ENCODE measurements at regions not wholly inside any gene's neighbourhood (a gene's known extent, or its start where the extent isn't known, plus 50 kb on each side); places are given as distances from the start of the nearest gene placed in this dataset.

DNA sequence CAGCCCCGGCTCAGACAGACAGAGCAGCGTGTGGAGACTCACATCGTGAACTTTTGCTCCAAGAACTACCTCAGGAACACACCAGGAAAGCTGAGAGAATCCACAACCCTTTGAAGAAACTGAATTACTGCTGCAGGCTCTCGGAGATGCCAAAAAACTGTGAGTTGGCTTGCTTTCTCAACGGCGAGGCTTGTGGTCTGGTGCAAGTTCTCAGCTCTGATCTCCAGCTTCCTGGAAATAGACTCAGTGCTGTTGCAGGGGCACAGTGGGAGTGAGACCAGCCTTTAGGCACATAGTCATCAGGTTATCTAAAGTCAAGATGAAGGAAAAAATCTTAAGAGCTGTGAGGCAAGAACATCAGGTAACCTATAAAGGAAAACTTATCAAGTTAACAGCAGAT is 273.7 kb upstream of the LRATD1 start:
- Mint-ChIP-seq H3K4me1 (ENCODE audit: low read depth) (no peaks in the 10 kb centered on the region), H3K27ac (no peak overlapping the region), H3K36me3 (ENCODE audit: low read depth) (no peaks in the 10 kb centered on the region), H3K4me3 (no peak overlapping the region), H3K9me3 (peaks cover 7% of the 10 kb centered on the region), H3K27me3 (ENCODE audit: low read depth) (no peaks in the 10 kb centered on the region)
- intact Hi-C loops (cut with micrococcal nuclease), result no loop called here
- CTCF ChIA-PET, result no interaction called here
- DNase-seq, result no peak

DNA sequence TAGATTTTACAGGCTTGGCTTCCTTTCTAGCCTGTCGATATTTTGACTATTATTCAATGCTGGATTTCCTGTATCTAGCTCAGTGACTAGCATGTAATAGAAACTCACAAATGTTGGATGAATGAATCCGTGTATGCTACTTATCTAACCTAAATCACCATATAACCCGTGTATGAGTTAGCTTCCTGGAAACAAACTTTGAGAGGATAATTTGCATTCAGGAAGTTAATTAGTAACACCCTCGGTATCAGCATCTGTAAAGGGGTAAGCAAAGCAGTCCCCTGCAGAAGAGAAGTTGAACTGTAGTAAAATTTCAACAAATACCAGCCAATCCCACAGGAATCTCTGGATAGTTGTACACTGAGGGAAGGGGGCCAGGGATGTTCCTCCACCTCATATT is 269.4 kb upstream of the LRATD1 start:
- H3K4me1 Mint-ChIP-seq (ENCODE audit: low read depth), result no peaks in the 10 kb centered on the region
- intact Hi-C loops (cut with micrococcal nuclease), result no loop called here
- H3K27me3 Mint-ChIP-seq (ENCODE audit: low read depth), result no peaks in the 10 kb centered on the region
- CTCF ChIA-PET, result no interaction called here
- H3K4me3 Mint-ChIP-seq, result no peak overlapping the region
- no peak for DNase-seq
- no peak overlapping the region for H3K27ac Mint-ChIP-seq
- peaks cover 5% of the 10 kb centered on the region for H3K9me3 Mint-ChIP-seq
- no peaks in the 10 kb centered on the region for H3K36me3 Mint-ChIP-seq (ENCODE audit: low read depth)

DNA sequence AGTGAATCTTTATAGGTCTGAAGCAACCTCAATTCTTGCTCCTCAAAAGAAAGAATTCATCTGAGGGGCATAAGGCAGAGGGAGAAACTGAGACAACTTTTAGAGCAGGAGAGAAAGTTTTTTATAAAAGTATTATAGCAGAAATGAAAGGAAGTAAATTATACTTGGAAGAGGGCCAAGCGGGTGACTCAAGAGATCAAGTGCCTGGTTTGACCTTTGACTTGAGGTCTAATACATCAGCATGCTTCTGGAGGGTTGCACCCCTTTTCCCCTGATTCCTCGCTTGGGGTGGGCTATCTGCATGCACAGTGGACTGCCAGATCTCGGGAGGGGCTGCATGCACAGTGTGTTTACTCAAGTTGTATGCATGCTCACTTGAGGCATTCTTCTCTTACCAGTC is 268.5 kb upstream of the LRATD1 start:
- H3K27me3 Mint-ChIP-seq (ENCODE audit: low read depth), result no peaks in the 10 kb centered on the region
- CTCF ChIA-PET, result no interaction called here
- H3K36me3 Mint-ChIP-seq (ENCODE audit: low read depth), result no peaks in the 10 kb centered on the region
- intact Hi-C loops (cut with micrococcal nuclease), result no loop called here
- no peaks in the 10 kb centered on the region for H3K4me1 Mint-ChIP-seq (ENCODE audit: low read depth)
- H3K4me3 Mint-ChIP-seq, result no peak overlapping the region
- H3K27ac Mint-ChIP-seq, result no peak overlapping the region
- peaks cover 5% of the 10 kb centered on the region for H3K9me3 Mint-ChIP-seq
- DNase-seq, result no peak

DNA sequence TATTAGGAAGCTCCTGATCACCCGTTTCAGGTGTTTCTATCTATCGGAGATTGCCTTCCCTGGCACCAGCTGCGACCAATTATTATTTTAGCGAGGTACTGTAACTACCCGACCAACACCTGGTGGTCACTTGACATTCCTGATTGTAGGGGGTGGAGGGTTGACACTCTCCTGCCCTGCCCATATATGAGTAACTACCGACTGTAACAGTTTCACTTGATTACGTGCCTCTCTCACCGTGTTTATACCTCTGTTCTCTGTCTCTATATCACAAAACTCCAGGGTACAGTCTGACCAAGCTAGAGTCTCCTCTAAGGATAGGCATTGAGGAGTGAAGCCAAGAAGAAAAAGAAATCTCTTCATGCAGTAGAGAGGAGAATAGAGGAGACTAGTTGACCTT is 268.0 kb upstream of the LRATD1 start:
- DNase-seq, result no peak
- H3K27me3 Mint-ChIP-seq (ENCODE audit: low read depth), result no peaks in the 10 kb centered on the region
- peaks cover 5% of the 10 kb centered on the region for H3K9me3 Mint-ChIP-seq
- H3K27ac Mint-ChIP-seq, result no peak overlapping the region
- intact Hi-C loops (cut with micrococcal nuclease), result no loop called here
- H3K4me1 Mint-ChIP-seq (ENCODE audit: low read depth), result no peaks in the 10 kb centered on the region
- H3K4me3 Mint-ChIP-seq, result no peak overlapping the region
- CTCF ChIA-PET, result no interaction called here
- no peaks in the 10 kb centered on the region for H3K36me3 Mint-ChIP-seq (ENCODE audit: low read depth)

DNA sequence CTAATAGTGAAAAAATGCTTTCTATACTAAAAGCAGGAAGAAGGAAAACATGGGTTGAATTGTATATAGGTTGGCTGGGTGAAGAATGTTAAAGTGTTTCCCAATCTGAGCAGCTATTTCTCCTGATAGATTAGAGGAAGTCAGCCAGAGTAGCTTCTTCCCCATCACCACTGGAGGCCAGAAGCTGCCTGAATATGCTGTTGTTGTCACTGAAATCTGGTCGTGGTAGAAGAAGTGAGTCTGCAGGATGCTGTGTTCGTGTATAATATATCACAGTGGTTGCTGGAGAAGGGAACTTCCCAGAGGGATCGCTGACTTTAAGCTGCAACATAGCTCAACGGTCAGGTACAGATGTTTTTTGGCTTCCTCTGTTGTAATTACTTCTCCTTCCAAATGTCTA is 247.5 kb upstream of the LRATD1 start:
- DNase-seq, result no peak
- intact Hi-C loops (cut with micrococcal nuclease), result no loop called here
- Mint-ChIP-seq H3K27ac (no peak overlapping the region), H3K36me3 (ENCODE audit: low read depth) (no peaks in the 10 kb centered on the region), H3K27me3 (ENCODE audit: low read depth) (no peaks in the 10 kb centered on the region), H3K4me1 (ENCODE audit: low read depth) (no peaks in the 10 kb centered on the region), H3K4me3 (no peak overlapping the region), H3K9me3 (peaks cover 2% of the 10 kb centered on the region)
- CTCF ChIA-PET, result interaction anchor here (0.6 kb wide), 1 partner anchor 1128 kb away, joined by 4 read pairs; no protein-coding TSS in a partner anchor

DNA sequence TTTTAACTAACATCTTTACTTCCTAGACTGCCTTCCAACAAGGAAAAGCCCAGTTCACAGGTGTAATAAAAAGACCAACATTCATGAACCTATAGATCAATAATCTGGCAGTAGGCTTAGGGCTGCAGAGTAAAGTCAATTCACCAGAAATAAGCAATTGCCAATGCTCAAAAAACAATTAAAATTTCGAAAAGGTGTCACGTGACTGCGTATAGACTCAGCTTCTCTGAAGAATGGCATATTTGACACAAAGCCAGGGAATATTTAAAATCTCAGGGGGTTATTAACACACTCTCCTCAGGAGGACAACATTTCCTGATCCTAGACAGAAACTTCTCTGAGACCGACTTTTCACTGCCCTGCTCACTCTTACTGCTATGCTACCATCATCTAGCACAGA is 245.2 kb upstream of the LRATD1 start:
- H3K4me3 Mint-ChIP-seq, result no peak overlapping the region
- H3K27me3 Mint-ChIP-seq (ENCODE audit: low read depth), result peaks cover 2% of the 10 kb centered on the region
- no peaks in the 10 kb centered on the region for H3K36me3 Mint-ChIP-seq (ENCODE audit: low read depth)
- no peaks in the 10 kb centered on the region for H3K9me3 Mint-ChIP-seq
- no peak overlapping the region for H3K27ac Mint-ChIP-seq
- intact Hi-C loops (cut with micrococcal nuclease), result no loop called here
- DNase-seq, result no peak
- CTCF ChIA-PET, result no interaction called here
- H3K4me1 Mint-ChIP-seq (ENCODE audit: low read depth), result no peaks in the 10 kb centered on the region

DNA sequence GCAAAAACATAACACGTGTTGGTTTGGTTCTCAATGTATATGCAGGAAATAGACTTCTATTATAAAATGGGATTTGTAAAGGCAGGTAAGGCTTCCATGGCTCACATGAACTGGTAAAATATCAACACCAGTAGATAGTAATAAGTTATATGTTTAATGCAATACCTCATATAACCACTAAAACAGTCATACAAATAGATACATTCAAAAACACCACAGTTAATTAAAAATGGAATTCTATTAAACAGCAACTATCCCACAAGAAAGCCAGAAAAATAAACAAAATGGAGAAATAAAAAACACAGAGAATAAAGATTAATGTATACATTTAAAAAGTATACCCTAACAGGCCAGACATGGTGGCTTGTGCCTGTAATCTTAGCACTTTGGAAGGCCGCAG is 243.8 kb upstream of the LRATD1 start:
- CTCF ChIA-PET, result no interaction called here
- DNase-seq, result no peak
- Mint-ChIP-seq H3K27me3 (ENCODE audit: low read depth) (peaks cover 2% of the 10 kb centered on the region), H3K27ac (no peak overlapping the region), H3K4me3 (no peak overlapping the region), H3K36me3 (ENCODE audit: low read depth) (no peaks in the 10 kb centered on the region), H3K9me3 (no peaks in the 10 kb centered on the region), H3K4me1 (ENCODE audit: low read depth) (no peaks in the 10 kb centered on the region)
- intact Hi-C loops (cut with micrococcal nuclease), result no loop called here

DNA sequence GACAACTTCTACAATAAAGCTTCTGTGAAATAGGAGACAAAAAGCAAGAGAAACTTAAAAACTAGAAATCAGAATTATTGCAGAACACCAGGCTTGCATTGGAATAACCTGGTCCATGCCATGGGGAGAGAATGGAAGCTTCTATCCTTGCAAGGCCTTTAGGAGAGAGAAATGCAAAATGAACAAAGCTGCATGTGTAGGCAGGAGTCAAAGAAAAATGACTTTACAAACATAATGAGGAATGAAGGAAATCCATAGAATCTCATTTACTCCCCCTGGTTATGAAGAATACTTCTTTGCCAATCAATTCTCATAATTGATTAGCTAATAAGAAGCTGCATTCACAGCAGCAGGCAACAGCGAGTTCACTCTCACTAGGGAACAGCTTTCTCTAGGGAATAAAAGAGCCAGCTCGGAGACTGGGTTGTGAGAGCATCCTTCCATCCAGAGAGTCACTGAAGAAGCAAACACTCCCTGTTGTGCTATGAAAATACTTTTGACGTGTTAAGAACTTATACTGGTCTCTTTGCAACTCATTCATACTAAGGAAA is 235.9 kb upstream of the LRATD1 start:
- Mint-ChIP-seq H3K27ac (no peak overlapping the region), H3K4me3 (no peak overlapping the region)

DNA sequence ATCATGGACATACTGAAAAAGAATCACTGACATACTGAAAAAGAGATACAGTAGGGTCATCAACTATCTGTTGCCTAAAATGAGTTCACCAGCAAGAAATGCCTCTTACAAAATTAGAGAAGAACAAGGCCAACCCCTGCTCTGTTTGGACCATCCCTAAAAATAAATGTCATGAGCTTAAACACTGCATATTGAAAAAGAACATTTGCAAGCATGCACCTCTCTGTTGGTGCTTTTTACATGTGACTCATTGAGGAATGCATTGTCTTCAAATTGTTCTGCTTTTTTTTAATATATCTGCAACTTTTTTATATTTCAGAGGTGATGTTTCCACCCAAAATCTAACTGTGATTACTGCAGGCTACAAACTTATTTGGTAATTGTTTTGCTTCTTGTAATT is 233.9 kb upstream of the LRATD1 start:
- Mint-ChIP-seq H3K9me3 (no peaks in the 10 kb centered on the region), H3K27me3 (ENCODE audit: low read depth) (no peaks in the 10 kb centered on the region), H3K4me3 (no peak overlapping the region), H3K27ac (no peak overlapping the region), H3K4me1 (ENCODE audit: low read depth) (no peaks in the 10 kb centered on the region), H3K36me3 (ENCODE audit: low read depth) (no peaks in the 10 kb centered on the region)
- CTCF ChIA-PET, result interaction anchor here (0.7 kb wide), 1 partner anchor 80 kb away, joined by 3 read pairs; no protein-coding TSS in a partner anchor
- intact Hi-C loops (cut with micrococcal nuclease), result no loop called here
- no peak for DNase-seq

More for the DNA sequence above, 235.9 kb upstream of the LRATD1 start:
- H3K36me3 Mint-ChIP-seq (ENCODE audit: low read depth), result no peaks in the 10 kb centered on the region
- no peaks in the 10 kb centered on the region for H3K4me1 Mint-ChIP-seq (ENCODE audit: low read depth)
- H3K27me3 Mint-ChIP-seq (ENCODE audit: low read depth), result no peaks in the 10 kb centered on the region
- no peaks in the 10 kb centered on the region for H3K9me3 Mint-ChIP-seq
- CTCF ChIA-PET, result no interaction called here
- DNase-seq, result no peak
- intact Hi-C loops (cut with micrococcal nuclease), result no loop called here

DNA sequence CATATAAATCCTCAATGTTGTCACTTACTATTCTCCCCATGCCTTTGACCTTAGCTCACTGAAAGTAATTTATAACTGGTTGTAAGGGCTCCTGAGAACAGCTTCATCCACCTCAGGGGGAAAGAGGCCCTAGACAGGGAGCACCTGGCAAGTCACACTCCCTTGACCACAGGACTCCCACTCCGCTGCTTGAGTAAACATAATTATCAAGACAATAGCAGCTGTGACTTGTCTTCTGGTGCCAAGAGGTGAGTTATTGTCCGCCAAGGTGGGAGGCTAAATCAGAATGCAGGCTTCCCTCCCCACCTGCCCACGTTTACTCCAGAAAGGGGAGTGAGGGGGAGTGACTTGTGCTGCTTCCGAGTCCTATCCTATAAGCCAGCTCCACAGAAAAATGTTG is 230.6 kb upstream of the LRATD1 start:
- intact Hi-C loops (cut with micrococcal nuclease), result no loop called here
- DNase-seq, result no peak
- CTCF ChIA-PET, result no interaction called here
- Mint-ChIP-seq H3K27me3 (ENCODE audit: low read depth) (no peaks in the 10 kb centered on the region), H3K27ac (no peak overlapping the region), H3K36me3 (ENCODE audit: low read depth) (no peaks in the 10 kb centered on the region), H3K4me1 (ENCODE audit: low read depth) (no peaks in the 10 kb centered on the region), H3K9me3 (no peaks in the 10 kb centered on the region), H3K4me3 (no peak overlapping the region)

DNA sequence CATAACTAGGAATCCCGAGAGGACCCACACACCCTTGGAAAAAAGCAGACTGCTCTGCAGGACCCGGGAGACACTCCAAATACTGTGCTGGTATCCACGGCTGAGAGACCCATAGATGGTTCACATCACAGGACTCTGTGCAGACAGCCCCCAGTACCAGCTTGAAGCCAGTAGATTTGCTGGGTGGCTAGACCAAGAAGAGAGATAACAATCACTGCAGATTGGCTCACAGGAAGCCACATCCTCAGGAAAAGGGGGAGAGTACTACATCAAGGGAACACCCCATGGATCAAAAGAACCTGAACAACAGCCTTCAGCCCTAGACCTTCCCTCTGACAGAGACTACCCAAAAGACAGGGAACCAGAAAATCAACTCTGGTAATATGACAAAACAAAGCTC is 223.8 kb upstream of the LRATD1 start:
- Mint-ChIP-seq H3K27ac (no peak overlapping the region), H3K36me3 (ENCODE audit: low read depth) (no peaks in the 10 kb centered on the region), H3K4me1 (ENCODE audit: low read depth) (no peaks in the 10 kb centered on the region), H3K9me3 (peaks cover 10% of the 10 kb centered on the region), H3K27me3 (ENCODE audit: low read depth) (no peaks in the 10 kb centered on the region), H3K4me3 (no peak overlapping the region)
- CTCF ChIA-PET, result no interaction called here
- DNase-seq, result no peak
- intact Hi-C loops (cut with micrococcal nuclease), result no loop called here

DNA sequence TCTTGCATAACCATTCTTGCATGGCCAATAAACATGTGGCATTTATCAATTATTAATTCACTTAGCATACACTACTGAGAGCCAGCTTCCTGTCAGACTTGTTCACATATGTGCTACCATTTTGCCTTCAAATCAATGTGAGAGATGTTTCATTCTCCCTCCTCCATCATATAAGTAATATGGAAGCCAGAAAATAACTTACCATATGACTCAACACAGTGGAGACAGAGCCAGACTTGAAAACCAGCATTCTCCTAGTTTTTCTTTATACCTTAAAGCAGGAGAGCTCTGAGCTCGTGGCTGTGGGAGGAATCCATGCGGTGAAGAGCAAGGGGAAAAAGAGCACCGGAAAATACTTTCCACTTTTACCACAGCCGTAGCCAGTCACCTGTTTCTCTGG is 215.0 kb upstream of the LRATD1 start:
- intact Hi-C loops (cut with micrococcal nuclease), result no loop called here
- CTCF ChIA-PET, result no interaction called here
- no peak for DNase-seq
- H3K4me1 Mint-ChIP-seq (ENCODE audit: low read depth), result no peaks in the 10 kb centered on the region
- peaks cover 11% of the 10 kb centered on the region for H3K9me3 Mint-ChIP-seq
- no peak overlapping the region for H3K27ac Mint-ChIP-seq
- no peaks in the 10 kb centered on the region for H3K36me3 Mint-ChIP-seq (ENCODE audit: low read depth)
- no peak overlapping the region for H3K4me3 Mint-ChIP-seq
- H3K27me3 Mint-ChIP-seq (ENCODE audit: low read depth), result no peaks in the 10 kb centered on the region

DNA sequence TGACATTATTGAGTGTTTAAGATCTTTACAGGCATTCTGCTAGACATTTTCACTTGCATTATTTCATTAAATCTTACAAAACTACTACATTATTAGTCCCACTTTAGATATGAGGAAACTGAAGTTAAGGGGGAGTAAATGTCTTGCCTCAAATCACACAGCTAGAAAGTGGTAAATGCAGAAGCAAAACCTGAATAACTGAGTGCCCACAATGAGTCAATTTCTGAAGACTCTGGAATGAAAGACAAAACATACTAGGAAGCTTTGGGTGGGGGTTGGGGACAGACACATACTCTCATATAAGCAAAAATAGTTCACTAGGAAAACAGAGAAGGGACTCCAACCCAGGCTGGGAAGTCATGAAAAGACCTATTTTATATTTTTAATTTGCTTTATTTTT is 214.4 kb upstream of the LRATD1 start:
- H3K27ac Mint-ChIP-seq, result no peak overlapping the region
- CTCF ChIA-PET, result no interaction called here
- intact Hi-C loops (cut with micrococcal nuclease), result no loop called here
- no peaks in the 10 kb centered on the region for H3K36me3 Mint-ChIP-seq (ENCODE audit: low read depth)
- no peaks in the 10 kb centered on the region for H3K27me3 Mint-ChIP-seq (ENCODE audit: low read depth)
- peaks cover 8% of the 10 kb centered on the region for H3K9me3 Mint-ChIP-seq
- DNase-seq, result no peak
- no peaks in the 10 kb centered on the region for H3K4me1 Mint-ChIP-seq (ENCODE audit: low read depth)
- H3K4me3 Mint-ChIP-seq, result no peak overlapping the region

DNA sequence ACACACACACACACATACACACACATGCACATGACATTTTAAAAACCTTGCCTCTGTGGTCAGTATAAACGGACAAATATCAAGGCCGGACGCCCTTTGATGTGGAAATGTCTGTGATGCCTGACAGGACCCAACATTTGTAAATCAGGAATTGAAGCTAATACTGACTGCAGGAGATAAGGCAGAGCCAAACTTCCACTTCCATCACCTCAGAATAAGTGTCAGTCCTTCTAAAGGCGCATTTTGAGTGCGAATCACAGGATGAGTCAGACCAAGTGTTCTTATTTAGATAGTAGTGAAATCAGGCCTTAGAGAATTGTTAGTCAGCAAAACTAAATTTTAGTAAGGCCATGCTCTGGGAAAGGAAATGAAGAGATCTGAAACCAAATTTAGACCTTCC is 211.7 kb upstream of the LRATD1 start:
- Mint-ChIP-seq H3K9me3 (no peaks in the 10 kb centered on the region), H3K36me3 (ENCODE audit: low read depth) (no peaks in the 10 kb centered on the region), H3K4me1 (ENCODE audit: low read depth) (no peaks in the 10 kb centered on the region), H3K27me3 (ENCODE audit: low read depth) (no peaks in the 10 kb centered on the region), H3K4me3 (no peak overlapping the region), H3K27ac (no peak overlapping the region)
- no peak for DNase-seq
- CTCF ChIA-PET, result no interaction called here
- intact Hi-C loops (cut with micrococcal nuclease), result no loop called here

All from activated naive CD4-positive, alpha-beta T cell treated with anti-CD3 and anti-CD28 coated beads for 36 hours (primary cell).